B cell (primary cell): ENCODE measurements at regions not wholly inside any gene's neighbourhood (a gene's known extent, or its start where the extent isn't known, plus 50 kb on each side); places are given as distances from the start of the nearest gene placed in this dataset.

Source experiments
- ATAC-seq: fragments of 200-7000 bp; cut with Tn5 transposase; one replicate; pipeline ENCODE4 v1.10.0; 2021; ENCODE audit warnings: low read depth, mild to moderate bottlenecking, moderate number of reproducible peaks, moderate library complexity
- CTCF ChIA-PET: fragments of 350-600 bp; sonication (Branson Sonifier 250); formaldehyde crosslinking; loops from one replicate; lab custom pipeline; 2021; ENCODE audit warnings: antibody characterized with exemption, inconsistent platforms; lab: Charles Lee
- POLR2A ChIA-PET: fragments of 350-600 bp; sonication (Branson Sonifier 250); formaldehyde crosslinking; loops from one replicate; lab custom pipeline; 2021; ENCODE audit warnings: antibody characterized with exemption; lab: Charles Lee
- DNase-seq: peaks from one replicate; pipeline ENCODE4 v3.0.0; 2013
- H2AFZ ChIP-seq: 2 replicates; pipeline ENCODE4 v1.6.1; 2012; ENCODE audit warnings: mild to moderate bottlenecking, low read depth, low read length; ENCODE audit not compliant: insufficient read depth, poor library complexity, severe bottlenecking
- H3K27ac ChIP-seq, 2 donors: 1 replicate in 1 of 2; 2 replicates in 1 of 2; pipeline ENCODE4 v1.5.1; 2012 to 2013; ENCODE audit warnings: low read length in 2 of 2, mild to moderate bottlenecking in 2 of 2, moderate library complexity in 1 of 2
- H3K27me3 ChIP-seq, 4 experiments: fragments of 200-600 bp in 1 of 4; sonication (generic) in 1 of 4; replicated peaks in 1 of 4; 1 replicate in 2 of 4; 2 replicates in 2 of 4; pipeline versions ENCODE4 v1.6.1 to v1.7.0; 2013 to 2016; ENCODE audit warnings: low read length in 3 of 4, mild to moderate bottlenecking in 2 of 4, mixed read lengths in 1 of 4, moderate library complexity in 1 of 4; ENCODE audit not compliant: insufficient read depth in 4 of 4, control insufficient read depth in 3 of 4; ENCODE audit errors: control extremely low read depth in 1 of 4
- H3K36me3 ChIP-seq, 2 experiments: replicated peaks in 1 of 2; 1 replicate in 1 of 2; 2 replicates in 1 of 2; pipeline versions ENCODE4 v1.6.1 to v1.7.1; 2013; ENCODE audit warnings: low read length in 1 of 2; ENCODE audit not compliant: insufficient read depth in 2 of 2, control insufficient read depth in 1 of 2; ENCODE audit errors: control extremely low read depth in 1 of 2, extremely low read depth in 1 of 2
- H3K4me1 ChIP-seq, 2 donors: fragments of 200-600 bp in 1 of 2; sonication (generic) in 1 of 2; 1 replicate in 1 of 2; 2 replicates in 1 of 2; pipeline versions ENCODE4 v1.5.1 to v1.6.1; 2013 to 2017; ENCODE audit warnings: low read length in 2 of 2; ENCODE audit not compliant: control insufficient read depth in 2 of 2, insufficient read depth in 2 of 2
- H3K4me2 ChIP-seq: replicated peaks from 2 replicates; pipeline ENCODE3; 2012; ENCODE audit warnings: mild to moderate bottlenecking, low read depth, low read length; ENCODE audit not compliant: poor library complexity, severe bottlenecking
- H3K4me3 ChIP-seq, 5 experiments: fragments of 200-600 bp in 1 of 5; sonication (generic) in 1 of 5; 1 replicate in 3 of 5; 2 replicates in 2 of 5; pipeline versions ENCODE4 v1.5.1 to v1.7.0; 2011 to 2016; ENCODE audit warnings: low read length in 4 of 5, mild to moderate bottlenecking in 4 of 5, low read depth in 2 of 5, control low read depth in 1 of 5, moderate library complexity in 1 of 5; ENCODE audit not compliant: insufficient read depth in 1 of 5; ENCODE audit errors: control extremely low read depth in 1 of 5, extremely low read depth in 1 of 5
- H3K79me2 ChIP-seq: fragments of 200-600 bp; sonication (generic); one replicate; pipeline ENCODE4 v1.6.0; 2016; ENCODE audit warnings: low read length; ENCODE audit not compliant: control insufficient read depth, insufficient read depth
- H3K9ac ChIP-seq: fragments of 200-600 bp; sonication (generic); 2 replicates; pipeline ENCODE4 v1.6.1; 2017; ENCODE audit warnings: mild to moderate bottlenecking, low read length, moderate library complexity
- H3K9me3 ChIP-seq, 3 donors: one replicate each; pipeline versions ENCODE4 v1.6.1 to v1.7.1; 2013; ENCODE audit warnings: low read length in 2 of 3; ENCODE audit not compliant: control insufficient read depth in 2 of 3, insufficient read depth in 1 of 3; ENCODE audit errors: control extremely low read depth in 1 of 3
- H4K20me1 ChIP-seq: 2 replicates; pipeline ENCODE4 v1.6.0; 2012; ENCODE audit warnings: mild to moderate bottlenecking, low read length; ENCODE audit not compliant: insufficient read depth, control insufficient read depth, poor library complexity, severe bottlenecking
- H3K27ac Mint-ChIP-seq: one replicate; pipeline ENCODE4 v1.8.0; 2021; ENCODE audit warnings: mixed read lengths
- H3K27me3 Mint-ChIP-seq: one replicate; pipeline ENCODE4 v1.8.0; 2021; ENCODE audit warnings: mixed read lengths
- H3K4me1 Mint-ChIP-seq: one replicate; pipeline ENCODE4 v1.8.0; 2021; ENCODE audit warnings: mixed read lengths
- H3K4me3 Mint-ChIP-seq: one replicate; pipeline ENCODE4 v1.8.0; 2021; ENCODE audit warnings: mixed read lengths
- H3K9me3 Mint-ChIP-seq: one replicate; pipeline ENCODE4 v1.8.0; 2022; ENCODE audit warnings: mixed read lengths; ENCODE audit not compliant: insufficient read depth
- EZH2 ChIP-seq: IDR thresholded peaks from 2 replicates; pipeline ENCODE4 v1.6.1; 2012; ENCODE audit warnings: borderline replicate concordance, low read depth, mild to moderate bottlenecking, moderate library complexity, low read length; ENCODE audit not compliant: insufficient read depth, poor library complexity, severe bottlenecking
- WGBS: methylation state at CpG from one replicate; pipeline ENCODE4 v1.1.5; 2013; ENCODE audit warnings: missing lambda C conversion rate; ENCODE audit not compliant: insufficient coverage; 5-methylcytosine and 5-hydroxymethylcytosine counted together
- intact Hi-C: fragments of 100-400 bp; cut with micrococcal nuclease; formaldehyde crosslinking; loops from one replicate; pipeline ENCODE4 v1.10.0; 2022
- TF ChIP-seq, protein P1 (sequence below): fragments of 200-600 bp; IDR thresholded peaks from one replicate; pipeline ENCODE4 v1.8.0; 2022; ENCODE audit warnings: antibody characterized with exemption, mild to moderate bottlenecking

DNA sequence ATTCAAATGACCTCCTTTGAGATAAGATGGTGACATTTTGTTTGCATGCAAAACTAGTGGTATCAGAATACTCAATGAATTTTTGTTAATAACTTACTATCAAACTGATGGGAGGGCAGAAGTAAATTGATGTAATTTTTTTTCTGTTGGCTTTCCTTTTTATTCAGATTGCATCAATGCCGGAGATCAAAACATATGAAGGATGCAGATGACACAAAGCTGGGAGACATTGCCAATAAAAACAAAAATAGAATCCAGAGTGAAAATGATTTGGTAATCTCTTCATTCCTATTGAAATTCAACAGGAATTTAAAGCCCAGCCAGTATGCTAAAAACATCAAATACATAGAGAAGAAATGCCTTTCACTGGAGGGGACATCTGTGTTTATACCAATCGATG lies 1655.3 kb upstream of the C9orf72 start:
- H3K27ac Mint-ChIP-seq, result no peak overlapping the region
- Histone ChIP-seq H3K9me3 (peaks cover 0 to 3% (median 0%) of the 10 kb centered on the region in 3 donors), H3K4me3 (no peak overlapping the region), H3K27me3 (no peaks in the 10 kb centered on the region), H3K79me2 (no peaks in the 10 kb centered on the region), H3K36me3 (no peaks in the 10 kb centered on the region), H4K20me1 (no peaks in the 10 kb centered on the region), H2AFZ (no peak overlapping the region), H3K27ac (no peak overlapping the region), H3K4me2 (no peak overlapping the region), H3K4me1 (no peaks in the 10 kb centered on the region), H3K9ac (no peak overlapping the region)
- no peaks in the 10 kb centered on the region for H3K27me3 Mint-ChIP-seq
- ChIA-PET POLR2A (no interaction called here), CTCF (no interaction called here)
- ATAC-seq, result no peak
- H3K4me1 Mint-ChIP-seq, result no peaks in the 10 kb centered on the region
- H3K9me3 Mint-ChIP-seq, result no peaks in the 10 kb centered on the region
- intact Hi-C loops, result no loop called here
- no peak for TF ChIP-seq EZH2
- TF ChIP-seq, protein P1, sequence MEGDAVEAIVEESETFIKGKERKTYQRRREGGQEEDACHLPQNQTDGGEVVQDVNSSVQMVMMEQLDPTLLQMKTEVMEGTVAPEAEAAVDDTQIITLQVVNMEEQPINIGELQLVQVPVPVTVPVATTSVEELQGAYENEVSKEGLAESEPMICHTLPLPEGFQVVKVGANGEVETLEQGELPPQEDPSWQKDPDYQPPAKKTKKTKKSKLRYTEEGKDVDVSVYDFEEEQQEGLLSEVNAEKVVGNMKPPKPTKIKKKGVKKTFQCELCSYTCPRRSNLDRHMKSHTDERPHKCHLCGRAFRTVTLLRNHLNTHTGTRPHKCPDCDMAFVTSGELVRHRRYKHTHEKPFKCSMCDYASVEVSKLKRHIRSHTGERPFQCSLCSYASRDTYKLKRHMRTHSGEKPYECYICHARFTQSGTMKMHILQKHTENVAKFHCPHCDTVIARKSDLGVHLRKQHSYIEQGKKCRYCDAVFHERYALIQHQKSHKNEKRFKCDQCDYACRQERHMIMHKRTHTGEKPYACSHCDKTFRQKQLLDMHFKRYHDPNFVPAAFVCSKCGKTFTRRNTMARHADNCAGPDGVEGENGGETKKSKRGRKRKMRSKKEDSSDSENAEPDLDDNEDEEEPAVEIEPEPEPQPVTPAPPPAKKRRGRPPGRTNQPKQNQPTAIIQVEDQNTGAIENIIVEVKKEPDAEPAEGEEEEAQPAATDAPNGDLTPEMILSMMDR, result no peak
- no peak for DNase-seq
- WGBS, result no CpG with 5 or more reads among the region's 2 CpGs
- no peak overlapping the region for H3K4me3 Mint-ChIP-seq

DNA sequence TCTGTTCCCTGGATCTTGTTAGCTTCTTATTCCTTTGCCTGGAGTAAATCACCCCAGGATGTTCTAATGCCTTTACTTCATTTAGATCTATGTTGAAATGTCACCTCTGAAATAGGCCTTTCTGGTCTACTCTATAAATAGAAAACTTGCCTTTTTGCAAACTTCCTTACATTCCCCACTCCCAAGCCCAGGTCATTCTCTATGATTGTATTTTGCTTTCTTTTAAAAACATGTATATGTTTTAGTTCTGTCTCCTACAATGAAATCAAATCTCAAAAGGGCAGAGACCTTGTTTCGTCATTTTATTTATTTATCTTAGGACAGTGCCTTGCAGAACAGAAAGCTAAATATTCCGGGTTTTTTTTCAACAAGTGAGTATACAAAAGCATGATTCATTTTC lies 1657.7 kb upstream of the C9orf72 start:
- Histone ChIP-seq H3K4me1 (no peaks in the 10 kb centered on the region), H3K4me3 (no peak overlapping the region), H3K27ac (no peak overlapping the region), H2AFZ (no peak overlapping the region), H3K27me3 (no peaks in the 10 kb centered on the region), H3K9me3 (no peaks in the 10 kb centered on the region), H4K20me1 (no peaks in the 10 kb centered on the region), H3K79me2 (no peaks in the 10 kb centered on the region), H3K36me3 (no peaks in the 10 kb centered on the region), H3K9ac (no peak overlapping the region), H3K4me2 (no peak overlapping the region)
- Mint-ChIP-seq H3K27ac (no peak overlapping the region), H3K4me1 (no peaks in the 10 kb centered on the region), H3K27me3 (no peaks in the 10 kb centered on the region), H3K4me3 (no peak overlapping the region), H3K9me3 (no peaks in the 10 kb centered on the region)
- no CpG with 5 or more reads among the region's 2 CpGs for WGBS
- ATAC-seq (no peak), DNase-seq (no peak)
- POLR2A ChIA-PET, result no interaction called here
- CTCF ChIA-PET, result no interaction called here
- intact Hi-C loops, result no loop called here
- TF ChIP-seq, protein P1, result no peak
- no peak for TF ChIP-seq EZH2
